Panc1 (cell line): ENCODE measurements at regions not wholly inside any gene's neighbourhood (a gene's known extent, or its start where the extent isn't known, plus 50 kb on each side); places are given as distances from the start of the nearest gene placed in this dataset.

Experiments used
- ATAC-seq: fragments of 200-7000 bp; cut with Tn5 transposase; 2 replicates; pipeline ENCODE4 v1.9.1; 2020; ENCODE audit warnings: mild to moderate bottlenecking, moderate library complexity
- BruUV-seq: library from RNA; stranded (reverse); fragments of 400-500 nt; replicated peaks from 2 replicates; lab custom pipeline; 2021; lab: Mats Ljungman, UMichigan
- CTCF ChIA-PET: fragments of 300-600 bp; sonication (Branson Sonifier 250); formaldehyde crosslinking; loops from one replicate; lab custom pipeline; 2022; ENCODE audit warnings: antibody characterized with exemption; lab: Charles Lee
- POLR2A ChIA-PET: fragments of 300-600 bp; sonication (Branson Sonifier 250); formaldehyde crosslinking; loops from one replicate; lab custom pipeline; 2022; ENCODE audit warnings: antibody characterized with exemption; lab: Charles Lee
- DNase-seq: peaks from one replicate; pipeline ENCODE4 v3.0.0-alpha.2; 2010; ENCODE audit warnings: low read depth, low spot score
- H3K27ac ChIP-seq: 2 replicates; pipeline ENCODE4 v1.5.1; 2011; ENCODE audit warnings: mild to moderate bottlenecking, low read length, inconsistent platforms
- H3K27me3 ChIP-seq: fragments of 200-500 bp; sonication (Bioruptor generic); 2 replicates; pipeline ENCODE4 v1.6.0; 2014; ENCODE audit warnings: low read length, inconsistent platforms; ENCODE audit not compliant: control insufficient read depth, insufficient read depth
- H3K36me3 ChIP-seq: fragments of 200-500 bp; sonication (Bioruptor generic); 2 replicates; pipeline ENCODE4 v1.5.1; 2014; ENCODE audit warnings: inconsistent platforms, mild to moderate bottlenecking, low read length, moderate library complexity; ENCODE audit not compliant: control insufficient read depth, insufficient read depth
- H3K4me1 ChIP-seq: 2 replicates; pipeline ENCODE4 v1.5.1; 2011; ENCODE audit warnings: inconsistent platforms, mild to moderate bottlenecking, low read length, moderate library complexity; ENCODE audit not compliant: control insufficient read depth, insufficient read depth
- H3K4me3 ChIP-seq, 2 experiments: 2 replicates each; pipeline ENCODE4 v1.5.1; 2011 to 2012; ENCODE audit warnings: low read depth in 2 of 2, low read length in 2 of 2, mild to moderate bottlenecking in 2 of 2, inconsistent platforms in 1 of 2, moderate library complexity in 1 of 2
- H3K9me3 ChIP-seq: fragments of 200-500 bp; sonication (Bioruptor generic); 2 replicates; pipeline ENCODE4 v1.5.1; 2014; ENCODE audit warnings: low read depth, mild to moderate bottlenecking, inconsistent platforms, low read length, moderate library complexity; ENCODE audit not compliant: control insufficient read depth, insufficient read depth
- CTCF ChIP-seq: fragments of 450-650 bp; IDR thresholded peaks from 2 replicates; pipeline ENCODE4 v1.5.1; 2017; ENCODE audit warnings: mild to moderate bottlenecking
- POLR2AphosphoS5 ChIP-seq: IDR thresholded peaks from 2 replicates; pipeline ENCODE4 v1.6.1; 2012; ENCODE audit warnings: mild to moderate bottlenecking, low read depth, low read length, moderate library complexity
- REST ChIP-seq, 2 experiments: IDR thresholded peaks; 2 replicates each; pipeline ENCODE4 v1.6.1; 2011 to 2012; ENCODE audit warnings: low read depth in 2 of 2, control low read depth in 1 of 2, low read length in 1 of 2, mild to moderate bottlenecking in 1 of 2, moderate library complexity in 1 of 2; ENCODE audit not compliant: insufficient read depth in 1 of 2
- SIN3A ChIP-seq: IDR thresholded peaks from 2 replicates; pipeline ENCODE4 v1.6.1; 2012; ENCODE audit warnings: low read depth, mild to moderate bottlenecking, low read length, moderate library complexity, borderline replicate concordance; ENCODE audit not compliant: insufficient read depth
- TCF7L2 ChIP-seq: IDR thresholded peaks from 2 replicates; pipeline ENCODE4 v1.6.1; 2011; ENCODE audit warnings: mild to moderate bottlenecking, low read depth, low read length, inconsistent platforms
- in situ Hi-C: cut with HindIII; loops from 2 replicates; pipeline ENCODE4 v1.10.0; 2016; ENCODE audit warnings: low sequenced_read_pairs, low pct_unique_long_range_greater_than_20kb
- intact Hi-C: fragments of 100-400 bp; cut with micrococcal nuclease; formaldehyde crosslinking; loops from one replicate; pipeline ENCODE4 v1.10.0; 2022; ENCODE audit not compliant: unreplicated experiment

GRCh38 chr5:52065182-52065581 is 681.9 kb downstream of the ISL1 start:
- ChIA-PET CTCF (no interaction called here), POLR2A (no interaction called here)
- DNase-seq, result no peak
- no peaks in the 10 kb centered on the region for H3K36me3 ChIP-seq
- in situ Hi-C loops, result no loop called here
- no peaks in the 10 kb centered on the region for H3K27me3 ChIP-seq
- BruUV-seq, result no TSS peak
- no peak for ATAC-seq
- intact Hi-C loops, result no loop called here
- H3K27ac ChIP-seq, result no peak overlapping the region
- no peak overlapping the region for H3K4me3 ChIP-seq
- 0 out of 2 replicates have a peak, but pooled peaks cover 3% of the 10 kb centered on the region for H3K9me3 ChIP-seq
- TF ChIP-seq SIN3A, result no peak
- no peak for TF ChIP-seq REST (IDR thresholded peaks at IDR 0.05; ENCODE audit: insufficient read depth in 1 of 2, low read depth in 2 of 2, low read length in 1 of 2)
- no peak for TF ChIP-seq POLR2AphosphoS5
- TF ChIP-seq CTCF, result no peak
- TF ChIP-seq TCF7L2, result no peak
- no peaks in the 10 kb centered on the region for H3K4me1 ChIP-seq

GRCh38 chr5:52069997-52070396 is 686.7 kb downstream of the ISL1 start:
- Histone ChIP-seq H3K9me3 (0 out of 2 replicates have a peak, but pooled peaks cover 3% of the 10 kb centered on the region), H3K4me1 (no peaks in the 10 kb centered on the region), H3K27me3 (no peaks in the 10 kb centered on the region), H3K4me3 (no peak overlapping the region), H3K36me3 (no peaks in the 10 kb centered on the region), H3K27ac (no peak overlapping the region)
- no TSS peak for BruUV-seq
- no peak for ATAC-seq
- intact Hi-C loops, result no loop called here
- ChIA-PET CTCF (no interaction called here), POLR2A (no interaction called here)
- no peak for TF ChIP-seq REST (IDR thresholded peaks at IDR 0.05; ENCODE audit: insufficient read depth in 1 of 2, low read depth in 2 of 2, low read length in 1 of 2)
- no peak for TF ChIP-seq CTCF
- no peak for TF ChIP-seq TCF7L2
- no peak for TF ChIP-seq POLR2AphosphoS5
- TF ChIP-seq SIN3A, result no peak
- no peak for DNase-seq
- in situ Hi-C loops, result no loop called here
